ENCODE measurements at regions not wholly inside any gene's neighbourhood (a gene's known extent, or its start where the extent isn't known, plus 50 kb on each side); places are given as distances from the start of the nearest gene placed in this dataset.

DNA sequence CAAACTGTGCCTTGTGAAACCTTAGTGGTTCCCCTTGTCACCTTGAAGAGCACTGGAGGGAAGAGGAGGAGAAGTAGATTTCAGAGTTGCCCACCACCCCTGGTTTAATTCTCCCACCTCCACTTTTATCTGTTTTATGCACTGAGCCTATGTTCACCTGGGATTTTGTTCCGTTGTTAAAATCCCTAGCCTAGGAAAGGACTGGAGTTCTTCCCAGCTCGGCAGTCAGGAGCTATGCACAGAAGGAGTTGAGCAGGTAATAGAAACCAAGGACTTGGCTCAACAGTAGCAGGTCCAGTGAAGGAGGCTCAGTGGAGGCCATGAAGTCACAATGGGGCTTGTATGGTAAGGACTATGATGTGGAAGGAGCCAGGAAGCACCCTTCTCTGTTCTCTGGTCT is 182.4 kb upstream of the ADRA1D start:
- TF ChIP-seq POLR2A (IDR thresholded peaks at IDR 0.05): no peak
- TF ChIP-seq, protein P1, sequence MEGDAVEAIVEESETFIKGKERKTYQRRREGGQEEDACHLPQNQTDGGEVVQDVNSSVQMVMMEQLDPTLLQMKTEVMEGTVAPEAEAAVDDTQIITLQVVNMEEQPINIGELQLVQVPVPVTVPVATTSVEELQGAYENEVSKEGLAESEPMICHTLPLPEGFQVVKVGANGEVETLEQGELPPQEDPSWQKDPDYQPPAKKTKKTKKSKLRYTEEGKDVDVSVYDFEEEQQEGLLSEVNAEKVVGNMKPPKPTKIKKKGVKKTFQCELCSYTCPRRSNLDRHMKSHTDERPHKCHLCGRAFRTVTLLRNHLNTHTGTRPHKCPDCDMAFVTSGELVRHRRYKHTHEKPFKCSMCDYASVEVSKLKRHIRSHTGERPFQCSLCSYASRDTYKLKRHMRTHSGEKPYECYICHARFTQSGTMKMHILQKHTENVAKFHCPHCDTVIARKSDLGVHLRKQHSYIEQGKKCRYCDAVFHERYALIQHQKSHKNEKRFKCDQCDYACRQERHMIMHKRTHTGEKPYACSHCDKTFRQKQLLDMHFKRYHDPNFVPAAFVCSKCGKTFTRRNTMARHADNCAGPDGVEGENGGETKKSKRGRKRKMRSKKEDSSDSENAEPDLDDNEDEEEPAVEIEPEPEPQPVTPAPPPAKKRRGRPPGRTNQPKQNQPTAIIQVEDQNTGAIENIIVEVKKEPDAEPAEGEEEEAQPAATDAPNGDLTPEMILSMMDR (IDR thresholded peaks at IDR 0.05): no peak
